Panc1 (cell line): ENCODE measurements at regions not wholly inside any gene's neighbourhood (a gene's known extent, or its start where the extent isn't known, plus 50 kb on each side); places are given as distances from the start of the nearest gene placed in this dataset.

ENCODE experiments used
- ATAC-seq: fragments of 200-7000 bp; cut with Tn5 transposase; 2 replicates; pipeline ENCODE4 v1.9.1; 2020; ENCODE audit warnings: mild to moderate bottlenecking, moderate library complexity
- BruUV-seq: library from RNA; stranded (reverse); fragments of 400-500 nt; replicated peaks from 2 replicates; lab custom pipeline; 2021; lab: Mats Ljungman, UMichigan
- CTCF ChIA-PET: fragments of 300-600 bp; sonication (Branson Sonifier 250); formaldehyde crosslinking; loops from one replicate; lab custom pipeline; 2022; ENCODE audit warnings: antibody characterized with exemption; lab: Charles Lee
- POLR2A ChIA-PET: fragments of 300-600 bp; sonication (Branson Sonifier 250); formaldehyde crosslinking; loops from one replicate; lab custom pipeline; 2022; ENCODE audit warnings: antibody characterized with exemption; lab: Charles Lee
- DNase-seq: peaks from one replicate; pipeline ENCODE4 v3.0.0-alpha.2; 2010; ENCODE audit warnings: low read depth, low spot score
- H3K27ac ChIP-seq: 2 replicates; pipeline ENCODE4 v1.5.1; 2011; ENCODE audit warnings: mild to moderate bottlenecking, low read length, inconsistent platforms
- H3K27me3 ChIP-seq: fragments of 200-500 bp; sonication (Bioruptor generic); 2 replicates; pipeline ENCODE4 v1.6.0; 2014; ENCODE audit warnings: low read length, inconsistent platforms; ENCODE audit not compliant: control insufficient read depth, insufficient read depth
- H3K36me3 ChIP-seq: fragments of 200-500 bp; sonication (Bioruptor generic); 2 replicates; pipeline ENCODE4 v1.5.1; 2014; ENCODE audit warnings: inconsistent platforms, mild to moderate bottlenecking, low read length, moderate library complexity; ENCODE audit not compliant: control insufficient read depth, insufficient read depth
- H3K4me1 ChIP-seq: 2 replicates; pipeline ENCODE4 v1.5.1; 2011; ENCODE audit warnings: inconsistent platforms, mild to moderate bottlenecking, low read length, moderate library complexity; ENCODE audit not compliant: control insufficient read depth, insufficient read depth
- H3K4me3 ChIP-seq, 2 experiments: 2 replicates each; pipeline ENCODE4 v1.5.1; 2011 to 2012; ENCODE audit warnings: low read depth in 2 of 2, low read length in 2 of 2, mild to moderate bottlenecking in 2 of 2, inconsistent platforms in 1 of 2, moderate library complexity in 1 of 2
- H3K9me3 ChIP-seq: fragments of 200-500 bp; sonication (Bioruptor generic); 2 replicates; pipeline ENCODE4 v1.5.1; 2014; ENCODE audit warnings: low read depth, mild to moderate bottlenecking, inconsistent platforms, low read length, moderate library complexity; ENCODE audit not compliant: control insufficient read depth, insufficient read depth
- CTCF ChIP-seq: fragments of 450-650 bp; IDR thresholded peaks from 2 replicates; pipeline ENCODE4 v1.5.1; 2017; ENCODE audit warnings: mild to moderate bottlenecking
- POLR2AphosphoS5 ChIP-seq: IDR thresholded peaks from 2 replicates; pipeline ENCODE4 v1.6.1; 2012; ENCODE audit warnings: mild to moderate bottlenecking, low read depth, low read length, moderate library complexity
- SIN3A ChIP-seq: IDR thresholded peaks from 2 replicates; pipeline ENCODE4 v1.6.1; 2012; ENCODE audit warnings: low read depth, mild to moderate bottlenecking, low read length, moderate library complexity, borderline replicate concordance; ENCODE audit not compliant: insufficient read depth
- TCF7L2 ChIP-seq: IDR thresholded peaks from 2 replicates; pipeline ENCODE4 v1.6.1; 2011; ENCODE audit warnings: mild to moderate bottlenecking, low read depth, low read length, inconsistent platforms
- in situ Hi-C: cut with HindIII; loops from 2 replicates; pipeline ENCODE4 v1.10.0; 2016; ENCODE audit warnings: low sequenced_read_pairs, low pct_unique_long_range_greater_than_20kb
- intact Hi-C: fragments of 100-400 bp; cut with micrococcal nuclease; formaldehyde crosslinking; loops from one replicate; pipeline ENCODE4 v1.10.0; 2022; ENCODE audit not compliant: unreplicated experiment
- TF ChIP-seq, protein P1 (sequence below), 2 experiments: IDR thresholded peaks; 2 replicates each; pipeline ENCODE4 v1.6.1; 2011 to 2012; ENCODE audit warnings: low read depth in 2 of 2, control low read depth in 1 of 2, low read length in 1 of 2, mild to moderate bottlenecking in 1 of 2, moderate library complexity in 1 of 2; ENCODE audit not compliant: insufficient read depth in 1 of 2

GRCh38 chr3:66856533-66856932 is 141.6 kb upstream of the KBTBD8 start:
- CTCF ChIA-PET: no interaction called here

GRCh38 chr3:66858656-66859381 is 139.3 kb upstream of the KBTBD8 start:
- Histone ChIP-seq H3K27ac (no peak overlapping the region), H3K9me3 (no peaks in the 10 kb centered on the region), H3K4me1 (no peaks in the 10 kb centered on the region), H3K36me3 (no peaks in the 10 kb centered on the region), H3K4me3 (no peak overlapping the region), H3K27me3 (no peaks in the 10 kb centered on the region)
- ChIA-PET CTCF (no interaction called here), POLR2A (no interaction called here)
- TF ChIP-seq SIN3A: no peak
- in situ Hi-C loops (no loop called here), intact Hi-C loops (no loop called here)
- no TSS peak for BruUV-seq
- DNase-seq: no peak
- ATAC-seq: no peak

More at GRCh38 chr3:66856533-66856932, 141.6 kb upstream of the KBTBD8 start:
- DNase-seq (no peak), ATAC-seq (no peak)
- H3K27ac ChIP-seq: no peak overlapping the region
- no peak for TF ChIP-seq CTCF
- TF ChIP-seq, protein P1, sequence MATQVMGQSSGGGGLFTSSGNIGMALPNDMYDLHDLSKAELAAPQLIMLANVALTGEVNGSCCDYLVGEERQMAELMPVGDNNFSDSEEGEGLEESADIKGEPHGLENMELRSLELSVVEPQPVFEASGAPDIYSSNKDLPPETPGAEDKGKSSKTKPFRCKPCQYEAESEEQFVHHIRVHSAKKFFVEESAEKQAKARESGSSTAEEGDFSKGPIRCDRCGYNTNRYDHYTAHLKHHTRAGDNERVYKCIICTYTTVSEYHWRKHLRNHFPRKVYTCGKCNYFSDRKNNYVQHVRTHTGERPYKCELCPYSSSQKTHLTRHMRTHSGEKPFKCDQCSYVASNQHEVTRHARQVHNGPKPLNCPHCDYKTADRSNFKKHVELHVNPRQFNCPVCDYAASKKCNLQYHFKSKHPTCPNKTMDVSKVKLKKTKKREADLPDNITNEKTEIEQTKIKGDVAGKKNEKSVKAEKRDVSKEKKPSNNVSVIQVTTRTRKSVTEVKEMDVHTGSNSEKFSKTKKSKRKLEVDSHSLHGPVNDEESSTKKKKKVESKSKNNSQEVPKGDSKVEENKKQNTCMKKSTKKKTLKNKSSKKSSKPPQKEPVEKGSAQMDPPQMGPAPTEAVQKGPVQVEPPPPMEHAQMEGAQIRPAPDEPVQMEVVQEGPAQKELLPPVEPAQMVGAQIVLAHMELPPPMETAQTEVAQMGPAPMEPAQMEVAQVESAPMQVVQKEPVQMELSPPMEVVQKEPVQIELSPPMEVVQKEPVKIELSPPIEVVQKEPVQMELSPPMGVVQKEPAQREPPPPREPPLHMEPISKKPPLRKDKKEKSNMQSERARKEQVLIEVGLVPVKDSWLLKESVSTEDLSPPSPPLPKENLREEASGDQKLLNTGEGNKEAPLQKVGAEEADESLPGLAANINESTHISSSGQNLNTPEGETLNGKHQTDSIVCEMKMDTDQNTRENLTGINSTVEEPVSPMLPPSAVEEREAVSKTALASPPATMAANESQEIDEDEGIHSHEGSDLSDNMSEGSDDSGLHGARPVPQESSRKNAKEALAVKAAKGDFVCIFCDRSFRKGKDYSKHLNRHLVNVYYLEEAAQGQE (IDR thresholded peaks at IDR 0.05; ENCODE audit: insufficient read depth in 1 of 2, low read depth in 2 of 2, low read length in 1 of 2): no peak
- TF ChIP-seq POLR2AphosphoS5: no peak
- TF ChIP-seq TCF7L2: no peak
- TF ChIP-seq SIN3A: no peak
- H3K9me3 ChIP-seq: no peaks in the 10 kb centered on the region
- intact Hi-C loops (no loop called here), in situ Hi-C loops (no loop called here)
- no TSS peak for BruUV-seq
- no peaks in the 10 kb centered on the region for H3K27me3 ChIP-seq
- no peak overlapping the region for H3K4me3 ChIP-seq
- H3K36me3 ChIP-seq: no peaks in the 10 kb centered on the region
- POLR2A ChIA-PET: no interaction called here
- H3K4me1 ChIP-seq: no peaks in the 10 kb centered on the region

- no TSS peak for BruUV-seq
- H3K4me1 ChIP-seq: no peaks in the 10 kb centered on the region
- intact Hi-C loops: no loop called here
- H3K27ac ChIP-seq: no peak overlapping the region
- ATAC-seq (no peak), DNase-seq (no peak)
- ChIA-PET CTCF (no interaction called here), POLR2A (interaction anchor here (0.7 kb wide), 1 partner anchor 986 kb away, joined by 4 read pairs; no protein-coding TSS in a partner anchor)
- H3K27me3 ChIP-seq: no peaks in the 10 kb centered on the region
- no peaks in the 10 kb centered on the region for H3K36me3 ChIP-seq
- no peaks in the 10 kb centered on the region for H3K9me3 ChIP-seq
- TF ChIP-seq TCF7L2 (no peak), SIN3A (no peak), CTCF (no peak), POLR2AphosphoS5 (no peak)
- TF ChIP-seq, protein P1 (IDR thresholded peaks at IDR 0.05; ENCODE audit: insufficient read depth in 1 of 2, low read depth in 2 of 2, low read length in 1 of 2): no peak
- H3K4me3 ChIP-seq: no peak overlapping the region
- in situ Hi-C loops: no loop called here
These were observed 137.3 kb upstream of the KBTBD8 start for GRCh38 chr3:66860771-66861170.
